HG03575 (cell line): ENCODE measurements at regions not wholly inside any gene's neighbourhood (a gene's known extent, or its start where the extent isn't known, plus 50 kb on each side); places are given as distances from the start of the nearest gene placed in this dataset.
"Not testable (repeated sequence)": the region's sequence is repeated elsewhere in the genome, so short reads cannot be mapped to it uniquely, and the experiment has no call there.

ENCODE experiments used
- ATAC-seq: cut with Tn5 transposase; IDR thresholded peaks from one replicate; pipeline ENCODE4 v1.9.1; 2021; ENCODE audit not compliant: unreplicated experiment, insufficient number of reproducible peaks, low FRiP score; ENCODE audit errors: extremely low read depth

DNA sequence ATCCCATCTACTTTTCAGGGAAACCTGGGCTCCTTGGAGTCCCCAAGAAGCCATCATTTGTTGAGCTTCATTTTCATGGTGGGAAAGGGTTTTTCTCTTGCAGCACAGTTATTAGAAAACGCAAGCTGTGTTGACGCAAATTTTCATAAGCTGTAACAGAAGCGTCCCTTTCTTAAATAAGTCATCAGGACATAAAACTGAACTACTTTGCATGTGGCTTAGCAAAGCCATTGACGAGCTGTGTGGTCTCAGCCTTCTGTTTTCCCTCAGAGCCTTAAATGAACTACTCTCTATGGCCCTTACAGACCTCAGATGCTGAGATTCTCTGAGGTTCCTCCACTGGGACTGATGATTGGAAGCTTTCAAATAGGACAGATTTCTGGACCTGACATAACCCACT lies 85.1 kb downstream of the ARL4C start:
- ATAC-seq, result no peak

DNA sequence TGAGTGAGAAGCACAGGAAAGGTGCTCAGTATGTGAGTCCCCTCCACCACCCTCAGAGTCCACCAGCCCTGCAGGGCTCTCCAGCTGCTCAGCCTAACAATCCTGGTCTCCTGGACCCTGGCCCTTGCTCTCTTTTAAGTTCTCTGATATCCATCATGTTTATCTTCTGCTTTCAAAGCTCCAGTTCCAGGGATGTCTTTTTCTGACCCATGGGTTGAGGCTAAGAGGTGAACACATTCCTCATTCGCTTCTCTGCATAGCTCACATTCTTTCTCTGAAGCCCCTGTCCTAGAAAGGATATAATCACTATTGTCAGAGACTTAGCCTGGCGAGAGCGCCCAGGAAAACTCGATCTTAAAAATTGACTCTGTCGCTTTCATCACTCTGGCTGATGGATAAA lies 86.4 kb downstream of the ARL4C start:
- ATAC-seq, result no peak

DNA sequence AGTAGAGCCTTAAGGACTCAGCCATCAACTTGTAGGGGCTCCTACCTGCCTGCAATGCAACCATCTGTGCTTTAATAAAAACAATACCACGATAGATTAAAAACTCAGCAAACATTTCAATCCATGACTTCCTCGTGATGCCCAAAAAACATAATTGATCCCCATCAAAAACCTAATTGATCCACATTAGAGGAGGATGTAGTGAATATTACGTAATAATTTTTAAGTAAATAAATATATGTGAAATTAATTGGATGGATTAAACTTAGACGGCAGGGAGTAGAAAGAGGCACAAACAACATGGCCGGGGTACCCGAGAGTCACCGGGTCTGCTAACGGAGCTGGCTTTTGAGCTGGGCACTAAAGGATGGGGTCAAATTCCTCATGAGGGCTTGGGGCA lies 87.3 kb downstream of the ARL4C start:
- no peak for ATAC-seq

DNA sequence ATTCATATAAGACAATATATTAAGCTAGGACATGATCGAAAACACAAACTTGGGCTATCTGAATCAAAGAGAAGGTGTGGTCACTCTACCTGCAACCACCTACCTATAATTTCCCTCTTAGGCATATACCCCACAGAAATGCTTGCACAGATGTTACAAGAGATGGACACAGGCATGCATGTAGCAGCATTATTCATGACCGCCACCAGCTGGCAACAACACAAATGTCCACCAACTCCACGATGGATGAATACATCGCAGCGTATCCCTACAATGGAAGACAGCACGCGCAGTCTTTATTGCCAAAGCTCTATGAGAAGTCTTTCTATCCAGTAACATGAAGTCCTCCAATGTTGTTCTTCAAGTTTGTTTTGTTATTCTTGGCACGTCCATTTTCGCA lies 90.8 kb downstream of the ARL4C start:
- ATAC-seq, result no peak

DNA sequence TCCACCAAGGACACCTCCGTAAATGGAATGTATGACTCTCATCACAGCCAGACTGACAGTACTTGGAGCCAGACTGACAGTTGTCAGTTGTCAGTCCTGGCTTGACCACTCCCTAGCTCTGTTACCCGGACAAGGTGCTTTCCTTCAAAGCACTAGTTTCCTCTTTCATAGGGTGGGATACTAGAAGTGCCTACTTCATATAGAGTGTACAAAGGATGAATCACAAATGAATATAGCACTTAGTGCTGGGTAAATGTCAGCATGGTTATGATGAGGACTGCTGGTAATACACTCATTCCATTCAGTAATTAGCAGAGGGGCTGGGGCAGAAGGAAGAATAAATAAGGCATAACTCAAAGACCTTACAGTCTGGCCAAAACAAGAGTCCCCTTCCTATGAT lies 91.4 kb downstream of the ARL4C start:
- ATAC-seq, result no peak

DNA sequence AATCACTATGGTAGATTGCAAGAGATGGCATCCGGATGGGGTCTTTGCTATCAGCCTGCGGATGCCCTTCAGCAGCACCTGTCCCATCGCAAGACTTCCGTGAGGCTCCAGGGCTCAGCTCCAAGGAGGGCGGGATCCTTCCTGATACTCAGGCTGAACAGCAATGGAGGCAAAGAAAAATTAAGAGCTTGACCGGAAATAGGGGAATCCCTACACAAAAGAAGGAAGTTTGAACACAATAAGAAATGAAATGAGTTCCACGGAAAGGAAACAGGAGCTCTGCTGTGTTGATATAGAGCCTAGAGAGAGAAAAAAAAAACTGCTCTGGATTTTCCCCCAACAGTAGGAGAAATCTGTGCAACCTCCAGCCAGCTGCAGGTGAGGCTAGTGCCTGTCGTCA lies 91.9 kb downstream of the ARL4C start:
- no peak for ATAC-seq

DNA sequence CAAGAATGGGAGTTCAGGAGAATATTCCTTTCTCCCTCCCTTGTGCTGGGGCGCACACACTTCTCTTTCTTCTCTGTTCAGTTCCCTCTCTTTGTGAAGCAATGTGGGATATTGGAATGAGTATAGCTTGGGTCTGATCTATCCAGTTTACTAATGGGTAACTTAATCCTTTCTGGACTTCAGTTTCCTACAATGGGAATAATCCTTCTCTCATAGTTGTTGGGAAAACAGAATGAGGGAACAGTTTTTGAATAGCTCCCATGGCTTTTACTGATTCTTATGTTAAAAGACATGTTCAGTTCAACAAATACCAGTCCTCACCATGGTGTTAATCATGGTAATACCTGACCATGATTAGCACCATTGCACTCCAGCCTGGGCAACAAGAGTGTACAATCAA lies 93.1 kb downstream of the ARL4C start:
- ATAC-seq, result no peak

DNA sequence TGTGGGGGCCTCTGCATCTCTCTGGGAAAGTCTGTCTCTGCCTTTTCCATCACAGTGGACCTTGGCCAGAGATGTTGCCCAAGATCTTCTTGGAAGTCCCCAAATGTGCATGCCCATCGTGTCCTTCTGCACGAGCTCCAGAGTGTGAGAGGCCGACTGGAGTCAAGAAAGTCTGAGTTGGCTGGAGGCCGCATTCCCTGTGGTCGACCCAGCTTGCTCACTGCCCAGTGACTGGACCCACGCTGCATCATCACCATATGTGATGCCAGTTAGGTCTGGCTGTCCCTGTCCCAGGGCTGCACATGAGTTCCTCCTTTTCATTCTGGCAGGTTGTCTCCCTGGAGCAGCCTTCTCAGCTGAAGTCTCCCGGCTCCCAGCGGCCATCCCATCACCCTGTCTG lies 93.8 kb downstream of the ARL4C start:
- ATAC-seq, result no peak

DNA sequence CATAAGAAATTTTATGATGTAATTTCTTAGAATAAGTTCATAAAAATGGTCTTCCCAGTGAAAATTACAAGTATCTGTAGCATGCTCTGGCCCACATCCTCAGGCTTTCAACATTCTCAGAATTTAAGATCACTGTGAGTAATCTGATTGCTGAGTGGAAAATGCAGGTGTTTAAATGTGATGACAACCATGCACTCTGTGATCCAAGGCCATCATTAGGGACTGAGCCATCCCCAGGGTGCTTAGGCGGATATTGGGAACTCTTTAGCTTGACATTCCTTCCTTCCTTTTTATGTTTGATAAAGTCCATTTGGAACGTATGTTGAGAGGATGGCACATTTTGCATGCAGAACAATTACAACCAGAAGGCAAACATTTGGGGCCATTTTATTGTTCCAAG lies 95.5 kb downstream of the ARL4C start:
- no peak for ATAC-seq

DNA sequence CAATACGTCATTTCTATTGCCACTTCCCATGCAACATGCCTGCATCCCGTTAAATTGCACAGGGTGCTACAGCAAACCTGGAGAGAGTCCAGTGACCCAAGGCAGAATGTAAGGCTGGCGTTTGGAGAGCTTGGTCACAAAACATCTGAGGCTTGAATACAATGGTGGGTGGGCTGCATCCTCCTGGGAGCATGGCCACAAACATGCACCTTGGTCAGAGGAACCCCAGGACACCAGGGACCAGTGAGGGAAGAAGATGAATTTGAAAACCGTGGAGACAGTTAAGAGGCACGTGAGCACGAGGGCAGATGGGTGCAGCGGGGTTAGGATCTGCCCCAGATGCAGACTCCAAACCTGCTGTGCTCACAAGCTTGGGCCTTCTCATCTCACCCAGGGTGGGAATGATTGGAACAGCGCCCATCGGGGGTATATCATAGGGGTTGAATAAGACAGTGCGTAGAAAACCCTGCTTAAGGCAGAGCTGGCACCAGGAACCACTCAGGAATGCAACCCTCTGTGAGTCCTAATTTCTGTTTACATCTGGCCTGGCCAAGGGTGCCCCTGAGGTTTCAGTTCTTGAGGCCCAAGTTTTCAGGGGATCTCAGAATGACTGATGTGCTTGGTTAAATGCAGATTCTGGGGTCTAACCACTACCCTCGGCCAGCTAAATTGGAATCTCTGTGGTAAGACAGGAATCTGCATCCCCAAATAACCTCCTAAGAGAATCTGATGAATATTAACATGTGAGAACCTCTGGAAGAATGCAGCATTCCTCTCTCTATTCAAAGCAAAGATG lies 97.2 kb downstream of the ARL4C start:
- no peak for ATAC-seq

DNA sequence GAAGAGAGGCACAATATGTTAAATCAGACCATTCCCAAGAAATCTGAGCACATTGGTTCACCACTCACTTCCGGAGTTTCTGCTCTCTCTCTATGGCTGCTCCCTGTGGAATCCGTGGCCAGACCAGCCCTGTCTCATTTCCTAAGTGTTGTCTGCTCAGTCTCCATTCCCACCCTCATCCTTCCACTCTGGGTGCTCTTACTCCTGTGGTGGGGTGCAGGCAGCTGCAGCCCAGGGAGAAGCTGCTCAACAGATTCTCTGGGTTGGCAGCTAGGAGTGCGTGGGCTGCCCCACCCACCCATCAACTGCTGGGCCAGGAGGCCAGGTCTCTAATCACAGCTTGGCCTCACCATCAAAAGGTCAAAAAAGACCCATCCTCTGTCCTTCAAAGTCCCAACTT lies 98.3 kb downstream of the ARL4C start:
- ATAC-seq, result no peak

DNA sequence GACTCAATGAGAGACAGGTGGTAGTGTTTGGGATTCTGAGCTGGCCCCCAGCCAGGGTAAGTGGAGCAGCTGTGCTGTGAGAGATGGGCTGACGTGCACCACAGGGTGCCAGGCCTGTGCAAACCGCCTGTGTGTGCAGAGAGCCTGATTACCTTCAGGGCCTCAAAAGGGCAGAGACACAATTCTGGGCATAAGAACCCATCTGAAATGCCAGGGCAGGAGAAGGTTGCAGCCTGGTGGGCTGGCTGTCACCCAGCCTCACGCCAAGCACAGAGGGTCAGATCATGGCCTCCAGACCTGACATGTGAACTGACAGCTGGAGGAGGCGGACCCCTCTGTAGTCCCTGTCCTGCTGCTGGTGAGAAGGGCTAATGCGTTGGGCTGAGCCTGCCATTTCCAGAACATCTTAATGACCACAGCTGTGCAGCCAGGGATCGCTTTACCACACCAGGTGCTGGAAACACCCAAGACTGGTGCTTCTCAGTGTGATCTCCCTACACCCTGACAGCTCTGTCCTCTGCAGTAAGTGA lies 100.9 kb downstream of the ARL4C start:
- no peak for ATAC-seq

DNA sequence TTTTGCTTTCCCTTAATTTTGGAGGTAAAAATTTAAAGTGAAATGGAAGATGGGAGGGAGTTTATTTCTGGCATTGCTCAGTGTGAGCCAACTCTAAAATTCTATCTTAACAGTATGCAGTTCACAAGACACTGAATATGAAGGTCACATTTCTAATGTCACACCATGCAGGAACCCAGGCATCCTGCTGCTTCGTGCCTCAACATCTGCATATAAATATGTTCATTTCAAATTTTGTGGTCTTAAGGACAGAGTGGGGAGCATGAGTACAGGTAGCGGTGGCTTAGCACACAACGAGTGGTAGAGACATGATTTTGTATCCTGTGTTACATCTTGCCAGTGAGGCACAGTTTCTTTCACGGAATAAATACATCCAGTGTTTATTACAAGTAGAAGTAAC lies 102.4 kb downstream of the ARL4C start:
- ATAC-seq, result no peak

DNA sequence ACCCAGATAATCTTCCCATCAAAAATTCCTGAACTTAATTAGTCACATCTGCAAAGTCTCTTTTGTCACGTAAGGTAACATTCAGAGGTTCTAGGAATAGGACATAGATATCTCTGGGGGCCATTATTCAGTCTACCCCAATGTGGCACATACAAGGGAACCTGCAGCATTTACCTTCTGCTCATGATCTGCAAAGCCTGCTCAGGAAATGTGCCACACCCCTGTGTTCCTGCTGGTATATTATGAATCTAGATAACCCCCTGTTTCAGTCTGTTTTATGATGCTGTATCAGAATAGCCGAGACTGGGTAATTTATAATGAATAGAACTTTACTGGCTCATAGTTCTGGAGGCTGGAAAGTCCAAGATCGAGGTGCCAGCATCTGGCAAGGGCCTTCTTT lies 103.5 kb downstream of the ARL4C start:
- no peak for ATAC-seq

DNA sequence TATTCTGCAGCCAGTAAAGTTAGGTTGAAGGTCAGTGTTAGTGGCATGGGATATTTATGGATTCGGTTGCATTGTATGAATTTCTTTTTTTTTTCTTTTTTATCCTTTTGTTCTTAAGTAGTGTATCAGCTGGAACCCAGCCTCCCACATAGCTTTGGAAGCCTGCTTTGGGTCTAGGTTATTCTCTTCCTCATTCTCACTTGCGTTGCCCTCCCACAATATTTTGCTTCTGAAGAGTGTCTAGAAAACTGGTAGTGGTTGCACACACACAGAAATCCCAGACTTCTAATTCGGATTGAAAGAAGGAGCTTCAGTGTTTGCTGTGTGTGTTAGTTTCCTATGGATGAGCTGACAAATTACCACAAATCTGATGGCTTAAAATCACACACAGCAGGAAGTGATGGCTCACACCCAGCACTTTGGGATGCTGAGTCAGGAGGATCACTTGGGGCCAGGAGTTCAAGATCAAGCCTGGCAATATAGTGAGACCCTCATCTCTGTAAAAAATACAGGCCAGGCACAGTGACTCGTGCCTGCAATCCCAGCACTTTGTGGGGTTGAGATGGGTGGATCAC lies 104.8 kb downstream of the ARL4C start:
- ATAC-seq, result no peak

DNA sequence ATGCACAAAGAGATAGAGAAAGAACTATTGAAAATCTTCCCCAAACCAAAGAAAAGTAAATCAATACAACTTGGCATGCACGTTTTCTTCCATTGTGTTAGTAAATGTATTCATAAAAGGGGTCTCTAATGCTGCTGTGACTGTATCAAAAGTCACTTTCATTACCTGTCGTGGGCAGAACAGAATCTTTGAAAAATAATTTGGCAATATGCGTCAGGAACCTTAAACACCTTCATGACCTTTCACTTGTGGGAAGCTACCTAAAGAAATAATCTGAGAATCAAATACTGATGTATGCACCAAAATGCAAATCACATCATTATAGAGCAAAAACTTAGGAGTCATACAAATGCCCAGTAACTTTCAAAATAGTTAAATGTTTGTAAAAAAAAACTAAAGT lies 105.3 kb downstream of the ARL4C start:
- ATAC-seq, result no peak

DNA sequence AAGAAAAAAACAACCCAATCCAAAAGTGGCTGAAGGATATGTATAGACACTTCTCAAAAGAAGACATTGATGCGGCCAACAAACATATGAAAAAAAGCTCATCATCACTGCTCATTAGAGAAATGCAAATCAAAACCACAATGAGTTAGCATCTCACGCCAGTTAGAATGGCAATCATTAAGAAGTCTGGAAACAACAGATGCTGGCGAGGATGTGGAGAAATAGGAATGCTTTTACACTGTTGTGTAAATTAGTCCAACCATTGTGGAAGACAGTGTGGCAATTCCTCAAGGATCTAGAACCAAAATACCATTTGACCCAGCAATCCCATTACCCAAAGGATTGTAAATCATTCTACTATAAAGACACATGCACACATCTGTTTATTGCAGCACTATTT lies 107.2 kb downstream of the ARL4C start:
- not testable (repeated sequence) for ATAC-seq

DNA sequence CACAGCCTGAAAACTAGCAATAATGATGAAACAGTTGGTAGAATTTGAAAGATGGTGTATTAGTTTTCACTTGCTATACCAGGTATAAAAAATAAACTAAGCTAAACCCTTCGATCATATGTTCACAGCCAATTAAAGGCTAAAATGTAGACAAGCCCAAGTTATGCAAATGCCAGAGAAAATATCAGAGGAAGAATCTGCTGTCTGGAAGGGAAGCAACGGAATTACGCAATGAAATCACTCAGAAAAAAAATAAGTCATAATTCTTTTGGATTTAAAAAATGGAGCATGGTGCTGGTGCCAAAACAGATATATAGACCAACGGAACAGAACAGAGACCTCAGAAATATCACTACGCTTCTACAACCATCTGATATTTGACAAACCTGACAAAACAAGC lies 108.3 kb downstream of the ARL4C start:
- ATAC-seq, result no peak

DNA sequence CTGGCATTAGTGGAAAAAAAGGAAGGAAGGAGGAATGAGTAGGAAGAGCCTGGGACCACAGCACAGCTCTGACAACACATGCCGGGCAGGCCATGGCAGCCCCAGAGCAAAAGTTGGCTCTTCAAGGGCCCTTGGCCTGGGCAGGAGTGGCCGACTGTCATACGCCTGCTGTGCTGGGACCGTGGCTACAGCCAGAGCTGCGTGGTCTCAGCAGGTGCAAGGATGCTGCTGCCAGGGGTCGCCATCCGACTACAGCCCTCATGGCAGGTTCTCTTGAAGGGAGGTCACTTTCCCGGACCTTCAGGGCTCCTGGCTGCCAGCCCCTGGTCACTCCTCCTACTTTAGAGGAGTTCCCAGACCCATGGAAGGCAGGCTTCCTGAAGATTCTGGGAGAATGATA lies 109.9 kb downstream of the ARL4C start:
- no peak for ATAC-seq

DNA sequence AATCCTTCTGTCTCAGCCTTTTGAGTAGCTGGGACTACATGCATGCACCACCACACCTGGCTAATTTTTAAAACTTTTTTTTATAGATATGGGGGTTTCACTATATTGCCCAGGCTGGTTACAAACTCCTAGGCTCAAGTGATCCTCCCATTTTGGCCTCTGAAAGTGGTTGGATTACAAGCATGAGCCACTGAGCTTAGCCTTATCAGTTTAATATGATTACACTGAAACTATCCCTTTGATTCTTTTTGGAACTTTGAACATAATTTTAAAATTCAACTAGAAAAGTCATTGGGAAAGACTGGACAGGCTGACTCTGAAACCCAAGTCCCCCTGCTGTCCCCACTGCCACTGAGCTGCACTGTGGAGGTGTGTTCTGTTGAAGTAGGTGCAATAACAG lies 114.8 kb downstream of the ARL4C start:
- ATAC-seq, result no peak

DNA sequence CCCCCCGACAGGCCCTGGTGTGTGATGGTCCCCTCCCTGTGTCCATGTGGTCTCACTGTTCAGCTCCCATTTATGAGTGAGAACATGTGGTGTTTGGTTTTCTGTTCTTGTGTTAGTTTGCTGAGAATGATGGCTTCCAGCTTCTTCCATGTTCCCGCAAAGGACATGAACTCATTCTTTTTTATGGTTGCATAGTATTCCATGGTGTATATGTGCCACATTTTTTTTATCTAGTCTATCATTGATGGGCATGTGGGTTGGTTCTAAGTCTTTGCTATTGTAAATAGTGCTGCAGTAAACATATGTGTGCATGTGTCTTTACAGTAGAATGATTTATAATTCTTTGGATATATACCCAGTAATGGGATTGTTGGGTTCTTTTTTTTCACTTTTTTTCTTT lies 117.9 kb downstream of the ARL4C start:
- ATAC-seq, result not testable (repeated sequence)
